ENCODE measurements at regions not wholly inside any gene's neighbourhood (a gene's known extent, or its start where the extent isn't known, plus 50 kb on each side); places are given as distances from the start of the nearest gene placed in this dataset.

- TF ChIP-seq EZH2 (IDR thresholded peaks at IDR 0.05; ENCODE audit: borderline replicate concordance, low read depth, low read length, severe bottlenecking) (no peak), CTCF (IDR thresholded peaks at IDR 0.05; ENCODE audit: extremely low read depth in 1 of 2, insufficient read depth in 1 of 2, low read depth in 1 of 2, low read length in 2 of 2) (no peak), POLR2AphosphoS5 (IDR thresholded peaks at IDR 0.05; ENCODE audit: insufficient read depth, low read depth, low read length) (no peak), JUN (IDR thresholded peaks at IDR 0.05; ENCODE audit: borderline replicate concordance, insufficient read depth, insufficient read length, low read depth) (no peak), MYC (IDR thresholded peaks at IDR 0.05; ENCODE audit: low read depth, low read length) (no peak)
Measured at GRCh38 chr4:57766341-57766740, 656.2 kb upstream of the IGFBP7 start.

Measured in endothelial cell of umbilical vein (primary cell).